HEK293 (cell line): ENCODE measurements at regions not wholly inside any gene's neighbourhood (a gene's known extent, or its start where the extent isn't known, plus 50 kb on each side); places are given as distances from the start of the nearest gene placed in this dataset.

Experiments
- WT1 ChIP-seq: fragments of 450-650 bp; formaldehyde crosslinking; IDR thresholded peaks from 2 replicates; pipeline ENCODE4 v1.5.1; 2016; ENCODE audit warnings: missing biosample characterization, missing genetic modification characterization
- YY1 ChIP-seq: fragments of 450-650 bp; formaldehyde crosslinking; IDR thresholded peaks from 2 replicates; pipeline ENCODE4 v1.5.1; 2018; ENCODE audit warnings: missing biosample characterization, missing genetic modification characterization
- ZSCAN16 ChIP-seq: fragments of 450-650 bp; formaldehyde crosslinking; IDR thresholded peaks from 2 replicates; pipeline ENCODE4 v1.5.1; 2016; ENCODE audit warnings: missing biosample characterization, missing genetic modification characterization
- TF ChIP-seq, protein P1 (sequence below): fragments of 450-650 bp; formaldehyde crosslinking; IDR thresholded peaks from 2 replicates; pipeline ENCODE4 v1.5.1; 2016; ENCODE audit warnings: missing biosample characterization, missing genetic modification characterization
- TF ChIP-seq, protein P2 (sequence below): fragments of 450-650 bp; formaldehyde crosslinking; IDR thresholded peaks from 2 replicates; pipeline ENCODE4 v1.5.1; 2016; ENCODE audit warnings: missing biosample characterization, missing genetic modification characterization

GRCh38 chr10:53570221-53570620 lies 797.6 kb upstream of the MBL2 start:
- TF ChIP-seq, protein P1, sequence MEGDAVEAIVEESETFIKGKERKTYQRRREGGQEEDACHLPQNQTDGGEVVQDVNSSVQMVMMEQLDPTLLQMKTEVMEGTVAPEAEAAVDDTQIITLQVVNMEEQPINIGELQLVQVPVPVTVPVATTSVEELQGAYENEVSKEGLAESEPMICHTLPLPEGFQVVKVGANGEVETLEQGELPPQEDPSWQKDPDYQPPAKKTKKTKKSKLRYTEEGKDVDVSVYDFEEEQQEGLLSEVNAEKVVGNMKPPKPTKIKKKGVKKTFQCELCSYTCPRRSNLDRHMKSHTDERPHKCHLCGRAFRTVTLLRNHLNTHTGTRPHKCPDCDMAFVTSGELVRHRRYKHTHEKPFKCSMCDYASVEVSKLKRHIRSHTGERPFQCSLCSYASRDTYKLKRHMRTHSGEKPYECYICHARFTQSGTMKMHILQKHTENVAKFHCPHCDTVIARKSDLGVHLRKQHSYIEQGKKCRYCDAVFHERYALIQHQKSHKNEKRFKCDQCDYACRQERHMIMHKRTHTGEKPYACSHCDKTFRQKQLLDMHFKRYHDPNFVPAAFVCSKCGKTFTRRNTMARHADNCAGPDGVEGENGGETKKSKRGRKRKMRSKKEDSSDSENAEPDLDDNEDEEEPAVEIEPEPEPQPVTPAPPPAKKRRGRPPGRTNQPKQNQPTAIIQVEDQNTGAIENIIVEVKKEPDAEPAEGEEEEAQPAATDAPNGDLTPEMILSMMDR (tag by site-specific recombination), result no peak
- TF ChIP-seq, protein P2, sequence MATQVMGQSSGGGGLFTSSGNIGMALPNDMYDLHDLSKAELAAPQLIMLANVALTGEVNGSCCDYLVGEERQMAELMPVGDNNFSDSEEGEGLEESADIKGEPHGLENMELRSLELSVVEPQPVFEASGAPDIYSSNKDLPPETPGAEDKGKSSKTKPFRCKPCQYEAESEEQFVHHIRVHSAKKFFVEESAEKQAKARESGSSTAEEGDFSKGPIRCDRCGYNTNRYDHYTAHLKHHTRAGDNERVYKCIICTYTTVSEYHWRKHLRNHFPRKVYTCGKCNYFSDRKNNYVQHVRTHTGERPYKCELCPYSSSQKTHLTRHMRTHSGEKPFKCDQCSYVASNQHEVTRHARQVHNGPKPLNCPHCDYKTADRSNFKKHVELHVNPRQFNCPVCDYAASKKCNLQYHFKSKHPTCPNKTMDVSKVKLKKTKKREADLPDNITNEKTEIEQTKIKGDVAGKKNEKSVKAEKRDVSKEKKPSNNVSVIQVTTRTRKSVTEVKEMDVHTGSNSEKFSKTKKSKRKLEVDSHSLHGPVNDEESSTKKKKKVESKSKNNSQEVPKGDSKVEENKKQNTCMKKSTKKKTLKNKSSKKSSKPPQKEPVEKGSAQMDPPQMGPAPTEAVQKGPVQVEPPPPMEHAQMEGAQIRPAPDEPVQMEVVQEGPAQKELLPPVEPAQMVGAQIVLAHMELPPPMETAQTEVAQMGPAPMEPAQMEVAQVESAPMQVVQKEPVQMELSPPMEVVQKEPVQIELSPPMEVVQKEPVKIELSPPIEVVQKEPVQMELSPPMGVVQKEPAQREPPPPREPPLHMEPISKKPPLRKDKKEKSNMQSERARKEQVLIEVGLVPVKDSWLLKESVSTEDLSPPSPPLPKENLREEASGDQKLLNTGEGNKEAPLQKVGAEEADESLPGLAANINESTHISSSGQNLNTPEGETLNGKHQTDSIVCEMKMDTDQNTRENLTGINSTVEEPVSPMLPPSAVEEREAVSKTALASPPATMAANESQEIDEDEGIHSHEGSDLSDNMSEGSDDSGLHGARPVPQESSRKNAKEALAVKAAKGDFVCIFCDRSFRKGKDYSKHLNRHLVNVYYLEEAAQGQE (tag by site-specific recombination), result no peak
- TF ChIP-seq WT1 (tag by site-specific recombination) (no peak), ZSCAN16 (tag by site-specific recombination) (no peak), YY1 (tag by site-specific recombination) (no peak)
